ENCODE measurements at regions not wholly inside any gene's neighbourhood (a gene's known extent, or its start where the extent isn't known, plus 50 kb on each side); places are given as distances from the start of the nearest gene placed in this dataset.

DNA sequence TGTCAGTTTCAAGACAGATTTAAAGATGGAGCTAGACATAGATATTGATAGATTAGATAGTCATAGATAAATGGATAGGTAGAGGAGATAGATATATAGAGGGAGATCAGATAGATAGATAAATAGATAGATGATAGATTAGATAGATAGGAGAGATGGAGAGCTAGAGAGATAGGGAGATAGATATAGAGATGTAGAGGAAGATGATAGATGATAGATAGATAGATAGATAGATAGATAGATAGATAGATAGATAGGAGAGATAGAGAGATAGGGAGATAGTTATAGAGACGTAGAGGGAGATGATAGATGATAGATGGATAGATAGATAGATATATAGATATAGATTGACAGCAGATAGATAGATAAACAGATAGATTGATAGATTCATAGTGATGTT, 1038.8 kb upstream of the AUTS2 start:
- ATAC-seq (no peak), DNase-seq (no peak)
- no peaks in the 10 kb centered on the region for H3K4me1 ChIP-seq
- no peak overlapping the region for H3K4me3 ChIP-seq
- no peaks in the 10 kb centered on the region for H3K27me3 ChIP-seq
- no peaks in the 10 kb centered on the region for H3K9me3 ChIP-seq
- TF ChIP-seq POLR2A (IDR thresholded peaks at IDR 0.05) (no peak), CTCF (IDR thresholded peaks at IDR 0.05) (no peak)
- 88% methylated on average over 1 of the region's 1 CpG for WGBS (ENCODE audit: insufficient coverage, low coverage, low lambda C conversion rate, missing lambda C conversion rate)
- no peak overlapping the region for H3K27ac ChIP-seq
- H3K36me3 ChIP-seq = no peaks in the 10 kb centered on the region
- intact Hi-C loops (cut with DNase I) = no loop called here

GRCh38 chr7:68562323-68562899, 1035.9 kb upstream of the AUTS2 start:
- DNase-seq = no peak
- Histone ChIP-seq H3K4me3 (no peak overlapping the region), H3K36me3 (no peaks in the 10 kb centered on the region), H3K4me1 (no peaks in the 10 kb centered on the region), H3K27me3 (no peaks in the 10 kb centered on the region), H3K27ac (no peak overlapping the region), H3K9me3 (no peaks in the 10 kb centered on the region)
- intact Hi-C loops (cut with DNase I) = no loop called here
- 34% methylated on average over 6 of the region's 6 CpGs for WGBS (ENCODE audit: insufficient coverage, low coverage, low lambda C conversion rate, missing lambda C conversion rate)
- no peak for ATAC-seq
- TF ChIP-seq POLR2A (IDR thresholded peaks at IDR 0.05) (no peak), CTCF (IDR thresholded peaks at IDR 0.05) (no peak)

DNA sequence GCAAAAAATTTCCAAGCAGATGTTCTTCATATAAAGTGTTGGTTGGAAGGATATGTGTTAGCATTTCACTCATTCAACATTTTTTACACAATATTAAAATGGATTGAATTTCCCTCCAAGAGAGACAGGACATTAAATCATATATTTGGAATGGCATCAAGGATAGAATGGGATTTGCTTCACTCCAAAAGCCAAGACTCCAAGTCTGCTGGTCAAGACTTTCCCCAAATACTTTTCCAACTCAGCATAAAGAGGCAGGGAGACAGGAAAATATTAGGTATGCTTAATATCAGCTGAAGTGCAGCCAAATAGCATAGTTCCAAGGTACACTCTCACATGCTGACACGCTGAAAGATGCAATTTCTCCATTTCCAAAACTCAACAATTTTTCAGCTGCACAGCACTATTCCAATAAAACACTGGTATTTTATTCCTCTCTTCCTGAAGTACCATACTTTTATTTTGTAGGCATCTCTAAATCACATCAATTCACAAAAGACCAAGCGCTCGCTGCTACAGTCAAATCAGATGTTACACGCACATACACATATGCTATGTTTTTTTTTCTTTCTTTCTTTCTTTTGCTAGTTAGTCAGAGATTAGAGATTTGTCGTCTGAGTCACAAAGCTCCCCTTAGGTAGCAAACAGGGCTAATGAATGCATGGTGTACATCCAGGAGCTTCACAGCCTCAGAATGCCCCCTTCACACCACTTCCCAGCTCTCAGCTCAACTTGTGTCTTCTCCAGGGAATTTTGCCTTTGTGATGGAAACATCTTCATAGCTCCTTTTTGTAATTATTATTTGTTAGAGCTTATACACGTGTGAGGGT, 1033.8 kb upstream of the AUTS2 start:
- Histone ChIP-seq H3K9me3 (no peaks in the 10 kb centered on the region), H3K27ac (no peak overlapping the region), H3K27me3 (no peaks in the 10 kb centered on the region), H3K4me3 (no peak overlapping the region), H3K4me1 (no peaks in the 10 kb centered on the region), H3K36me3 (no peaks in the 10 kb centered on the region)
- ATAC-seq (no peak), DNase-seq (no peak)
- WGBS (ENCODE audit: insufficient coverage, low coverage, low lambda C conversion rate, missing lambda C conversion rate) = 68% methylated on average over 6 of the region's 6 CpGs
- TF ChIP-seq CTCF (IDR thresholded peaks at IDR 0.05) (no peak), POLR2A (IDR thresholded peaks at IDR 0.05) (no peak)
- intact Hi-C loops (cut with DNase I) = no loop called here

GRCh38 chr7:68571286-68571685, 1027.0 kb upstream of the AUTS2 start:
- Histone ChIP-seq H3K36me3 (no peaks in the 10 kb centered on the region), H3K27me3 (no peaks in the 10 kb centered on the region), H3K27ac (no peak overlapping the region), H3K4me1 (no peaks in the 10 kb centered on the region), H3K4me3 (no peak overlapping the region), H3K9me3 (no peaks in the 10 kb centered on the region)
- DNase-seq (no peak), ATAC-seq (no peak)
- intact Hi-C loops (cut with DNase I) = no loop called here
- TF ChIP-seq CTCF (IDR thresholded peaks at IDR 0.05) (no peak), POLR2A (IDR thresholded peaks at IDR 0.05) (no peak)
